ENCODE measurements at regions not wholly inside any gene's neighbourhood (a gene's known extent, or its start where the extent isn't known, plus 50 kb on each side); places are given as distances from the start of the nearest gene placed in this dataset.

- Histone ChIP-seq H3K9me3 (ENCODE audit: low read depth, low read length) (no peaks in the 10 kb centered on the region), H3K79me2 (ENCODE audit: insufficient read depth, low read length) (no peaks in the 10 kb centered on the region)
- DNase-seq (ENCODE audit: insufficient read length, low spot score, missing footprints), result no peak
Observed at GRCh38 chrX:51975811-51976210, 82.4 kb downstream of the MAGED1 start.

DNA sequence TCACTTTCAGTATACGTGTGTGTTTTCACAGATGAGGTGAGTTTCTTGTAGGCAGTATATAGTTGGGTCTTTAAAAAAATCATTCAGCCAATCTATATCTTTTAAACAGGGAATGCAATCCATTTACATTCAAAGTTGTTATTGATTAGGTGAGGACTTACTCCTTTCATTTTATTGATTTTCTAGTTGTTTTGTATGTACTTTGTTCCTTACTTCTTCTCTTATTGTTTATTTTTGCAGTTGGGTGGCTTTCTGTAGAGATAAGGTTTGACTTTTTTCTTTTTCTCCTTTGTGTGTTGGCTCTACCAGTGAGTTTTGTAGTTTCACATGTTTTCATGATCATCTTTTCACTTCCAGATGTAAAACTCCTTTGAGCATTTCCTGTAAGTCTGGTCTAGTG lies 83.1 kb downstream of the MAGED1 start:
- TF ChIP-seq, protein P1, sequence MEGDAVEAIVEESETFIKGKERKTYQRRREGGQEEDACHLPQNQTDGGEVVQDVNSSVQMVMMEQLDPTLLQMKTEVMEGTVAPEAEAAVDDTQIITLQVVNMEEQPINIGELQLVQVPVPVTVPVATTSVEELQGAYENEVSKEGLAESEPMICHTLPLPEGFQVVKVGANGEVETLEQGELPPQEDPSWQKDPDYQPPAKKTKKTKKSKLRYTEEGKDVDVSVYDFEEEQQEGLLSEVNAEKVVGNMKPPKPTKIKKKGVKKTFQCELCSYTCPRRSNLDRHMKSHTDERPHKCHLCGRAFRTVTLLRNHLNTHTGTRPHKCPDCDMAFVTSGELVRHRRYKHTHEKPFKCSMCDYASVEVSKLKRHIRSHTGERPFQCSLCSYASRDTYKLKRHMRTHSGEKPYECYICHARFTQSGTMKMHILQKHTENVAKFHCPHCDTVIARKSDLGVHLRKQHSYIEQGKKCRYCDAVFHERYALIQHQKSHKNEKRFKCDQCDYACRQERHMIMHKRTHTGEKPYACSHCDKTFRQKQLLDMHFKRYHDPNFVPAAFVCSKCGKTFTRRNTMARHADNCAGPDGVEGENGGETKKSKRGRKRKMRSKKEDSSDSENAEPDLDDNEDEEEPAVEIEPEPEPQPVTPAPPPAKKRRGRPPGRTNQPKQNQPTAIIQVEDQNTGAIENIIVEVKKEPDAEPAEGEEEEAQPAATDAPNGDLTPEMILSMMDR (IDR thresholded peaks at IDR 0.05; ENCODE audit: extremely low read depth, low read depth, low read length), result no peak
- Histone ChIP-seq H3K4me1 (ENCODE audit: insufficient read depth, low read length) (no peaks in the 10 kb centered on the region), H3K27ac (ENCODE audit: low read depth, low read length) (no peak overlapping the region), H4K20me1 (ENCODE audit: insufficient read depth, low read length) (no peaks in the 10 kb centered on the region), H3K79me2 (ENCODE audit: insufficient read depth, low read length) (no peaks in the 10 kb centered on the region), H3K4me3 (ENCODE audit: insufficient read depth, low read length) (no peak overlapping the region), H3K4me2 (ENCODE audit: insufficient read depth, low read length) (no peak overlapping the region), H3K9me3 (ENCODE audit: low read depth, low read length) (no peaks in the 10 kb centered on the region), H3K27me3 (ENCODE audit: insufficient read depth, low read length) (no peaks in the 10 kb centered on the region), H3K36me3 (ENCODE audit: insufficient read depth, low read length) (no peaks in the 10 kb centered on the region), H2AFZ (ENCODE audit: low read length) (no peak overlapping the region)
- no peak for DNase-seq (ENCODE audit: insufficient read length, low spot score, missing footprints)

More at GRCh38 chrX:51975811-51976210, 82.4 kb downstream of the MAGED1 start:
- Histone ChIP-seq H3K4me2 (ENCODE audit: insufficient read depth, low read length) (no peak overlapping the region), H3K27me3 (ENCODE audit: insufficient read depth, low read length) (no peaks in the 10 kb centered on the region), H3K27ac (ENCODE audit: low read depth, low read length) (no peak overlapping the region), H3K4me3 (ENCODE audit: insufficient read depth, low read length) (no peak overlapping the region), H4K20me1 (ENCODE audit: insufficient read depth, low read length) (no peaks in the 10 kb centered on the region), H2AFZ (ENCODE audit: low read length) (no peak overlapping the region), H3K36me3 (ENCODE audit: insufficient read depth, low read length) (no peaks in the 10 kb centered on the region), H3K4me1 (ENCODE audit: insufficient read depth, low read length) (no peaks in the 10 kb centered on the region)
- TF ChIP-seq, protein P1 (IDR thresholded peaks at IDR 0.05; ENCODE audit: extremely low read depth, low read depth, low read length), result no peak

Data from osteoblast (primary cell).